ENCODE measurements at regions not wholly inside any gene's neighbourhood (a gene's known extent, or its start where the extent isn't known, plus 50 kb on each side); places are given as distances from the start of the nearest gene placed in this dataset.

DNA sequence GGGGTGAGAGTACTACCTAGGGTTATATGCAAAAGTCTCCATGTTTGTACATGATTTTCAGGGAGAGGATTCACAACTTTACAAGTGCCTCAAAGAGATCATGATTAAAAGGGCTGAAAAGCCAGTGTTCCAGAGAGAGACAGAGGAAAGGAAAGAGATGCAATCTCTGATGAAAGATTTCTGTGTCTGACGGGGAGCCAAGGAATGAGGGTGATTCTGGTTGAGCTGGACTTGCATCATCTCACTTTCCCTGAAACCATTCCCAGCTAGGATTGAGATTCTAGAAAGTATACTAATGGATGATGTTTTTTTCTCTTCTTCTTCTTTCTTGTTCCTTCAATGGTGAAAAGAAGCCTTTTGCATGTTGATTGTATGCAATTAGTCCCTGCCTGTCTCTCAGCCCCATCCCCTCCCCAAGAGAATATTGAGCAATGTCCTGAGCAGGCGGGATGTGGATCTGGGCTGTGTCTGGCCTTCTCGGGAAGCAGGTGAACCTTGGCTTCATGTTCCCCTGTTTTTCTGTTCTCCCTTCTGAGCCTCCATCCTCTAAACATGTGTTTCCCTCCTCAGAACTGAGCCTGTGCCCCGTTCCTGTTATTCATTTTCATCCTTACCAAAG, 186.1 kb downstream of the ZNF365 start:
- TF ChIP-seq, protein P1, sequence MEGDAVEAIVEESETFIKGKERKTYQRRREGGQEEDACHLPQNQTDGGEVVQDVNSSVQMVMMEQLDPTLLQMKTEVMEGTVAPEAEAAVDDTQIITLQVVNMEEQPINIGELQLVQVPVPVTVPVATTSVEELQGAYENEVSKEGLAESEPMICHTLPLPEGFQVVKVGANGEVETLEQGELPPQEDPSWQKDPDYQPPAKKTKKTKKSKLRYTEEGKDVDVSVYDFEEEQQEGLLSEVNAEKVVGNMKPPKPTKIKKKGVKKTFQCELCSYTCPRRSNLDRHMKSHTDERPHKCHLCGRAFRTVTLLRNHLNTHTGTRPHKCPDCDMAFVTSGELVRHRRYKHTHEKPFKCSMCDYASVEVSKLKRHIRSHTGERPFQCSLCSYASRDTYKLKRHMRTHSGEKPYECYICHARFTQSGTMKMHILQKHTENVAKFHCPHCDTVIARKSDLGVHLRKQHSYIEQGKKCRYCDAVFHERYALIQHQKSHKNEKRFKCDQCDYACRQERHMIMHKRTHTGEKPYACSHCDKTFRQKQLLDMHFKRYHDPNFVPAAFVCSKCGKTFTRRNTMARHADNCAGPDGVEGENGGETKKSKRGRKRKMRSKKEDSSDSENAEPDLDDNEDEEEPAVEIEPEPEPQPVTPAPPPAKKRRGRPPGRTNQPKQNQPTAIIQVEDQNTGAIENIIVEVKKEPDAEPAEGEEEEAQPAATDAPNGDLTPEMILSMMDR (IDR thresholded peaks at IDR 0.05) = no peak
- no peak for TF ChIP-seq EZH2phosphoT487 (IDR thresholded peaks at IDR 0.05)

All from neural progenitor cell (in vitro differentiated cells).